CD14-positive monocyte (primary cell): ENCODE measurements at regions not wholly inside any gene's neighbourhood (a gene's known extent, or its start where the extent isn't known, plus 50 kb on each side); places are given as distances from the start of the nearest gene placed in this dataset.

Experiments used
- DNase-seq, 3 donors: peaks; one replicate each; pipeline ENCODE4 v3.0.0-alpha.2; 2011 to 2022
- H2AFZ ChIP-seq: 2 replicates; pipeline ENCODE4 v1.6.0; 2012; ENCODE audit warnings: mild to moderate bottlenecking, low read depth, low read length, inconsistent platforms; ENCODE audit not compliant: insufficient read depth, poor library complexity, severe bottlenecking
- H3K27ac ChIP-seq, 2 donors: 1 replicate in 1 of 2; 2 replicates in 1 of 2; pipeline ENCODE4 v1.5.1; 2012 to 2013; ENCODE audit warnings: low read length in 2 of 2, control low read depth in 1 of 2, inconsistent platforms in 1 of 2, low read depth in 1 of 2, mild to moderate bottlenecking in 1 of 2
- H3K27me3 ChIP-seq, 2 donors: one replicate each; pipeline versions ENCODE4 v1.6.0 to v1.6.1; 2011 to 2013; ENCODE audit warnings: low read length in 2 of 2; ENCODE audit not compliant: control insufficient read depth in 2 of 2, insufficient read depth in 2 of 2
- H3K36me3 ChIP-seq, 2 donors: replicated peaks in 1 of 2; 1 replicate in 1 of 2; 2 replicates in 1 of 2; pipeline versions ENCODE4 v1.5.1 to v1.6.1; 2012 to 2013; ENCODE audit warnings: low read length in 2 of 2, control low read depth in 1 of 2, inconsistent platforms in 1 of 2, mild to moderate bottlenecking in 1 of 2; ENCODE audit not compliant: insufficient read depth in 2 of 2, control insufficient read depth in 1 of 2
- H3K4me1 ChIP-seq, 2 donors: 1 replicate in 1 of 2; 2 replicates in 1 of 2; pipeline versions ENCODE4 v1.5.1 to v1.6.1; 2012 to 2013; ENCODE audit warnings: low read length in 2 of 2, control low read depth in 1 of 2, inconsistent platforms in 1 of 2, mild to moderate bottlenecking in 1 of 2, moderate library complexity in 1 of 2; ENCODE audit not compliant: insufficient read depth in 2 of 2, control insufficient read depth in 1 of 2
- H3K4me2 ChIP-seq: replicated peaks from 2 replicates; pipeline ENCODE3; 2012; ENCODE audit warnings: low read length, moderate library complexity, mild to moderate bottlenecking; ENCODE audit not compliant: poor library complexity, severe bottlenecking; ENCODE audit errors: extremely low read depth
- H3K4me3 ChIP-seq, 3 experiments: fragments of 200-600 bp in 1 of 3; sonication (generic) in 1 of 3; replicated peaks in 1 of 3; 1 replicate in 2 of 3; 2 replicates in 1 of 3; pipeline ENCODE4 v1.5.1; 2011 to 2013; ENCODE audit warnings: low read length in 3 of 3, mild to moderate bottlenecking in 3 of 3, control low read depth in 2 of 3, low read depth in 2 of 3, inconsistent platforms in 1 of 3, moderate library complexity in 1 of 3
- H3K79me2 ChIP-seq: 2 replicates; pipeline ENCODE4 v1.6.0; 2012; ENCODE audit warnings: mild to moderate bottlenecking, control low read depth, inconsistent platforms, low read length, moderate library complexity; ENCODE audit not compliant: insufficient read depth
- H3K9ac ChIP-seq: 2 replicates; pipeline ENCODE4 v1.6.0; 2017; ENCODE audit warnings: low read length, mild to moderate bottlenecking; ENCODE audit not compliant: insufficient read depth, poor library complexity, severe bottlenecking
- H3K9me3 ChIP-seq, 2 donors: replicated peaks in 1 of 2; 1 replicate in 1 of 2; 2 replicates in 1 of 2; pipeline versions ENCODE4 v1.5.1 to v1.6.1; 2012 to 2013; ENCODE audit warnings: low read length in 2 of 2, control low read depth in 1 of 2; ENCODE audit not compliant: control insufficient read depth in 1 of 2, insufficient read depth in 1 of 2
- H4K20me1 ChIP-seq: 2 replicates; pipeline ENCODE4 v1.6.0; 2012; ENCODE audit warnings: mild to moderate bottlenecking, low read length, control low read depth, moderate library complexity; ENCODE audit not compliant: insufficient read depth
- H3K27ac Mint-ChIP-seq, 7 donors: one replicate each; pipeline ENCODE4 v1.8.0; 2020; ENCODE audit warnings: mild to moderate bottlenecking in 7 of 7, mixed read lengths in 7 of 7, moderate library complexity in 6 of 7, inconsistent platforms in 2 of 7
- H3K27me3 Mint-ChIP-seq, 3 donors: one replicate each; pipeline ENCODE4 v1.8.0; 2021 to 2022; ENCODE audit warnings: low read depth in 3 of 3, mild to moderate bottlenecking in 3 of 3, mixed read lengths in 3 of 3, moderate library complexity in 3 of 3, inconsistent platforms in 1 of 3
- H3K36me3 Mint-ChIP-seq, 2 donors: one replicate each; pipeline ENCODE4 v1.8.0; 2020; ENCODE audit warnings: mixed read lengths in 2 of 2, inconsistent platforms in 1 of 2, mild to moderate bottlenecking in 1 of 2
- H3K4me1 Mint-ChIP-seq: one replicate; pipeline ENCODE4 v1.8.0; 2020; ENCODE audit warnings: mild to moderate bottlenecking, mixed read lengths
- H3K4me3 Mint-ChIP-seq, 2 donors: one replicate each; pipeline ENCODE4 v1.8.0; 2020; ENCODE audit warnings: mild to moderate bottlenecking in 2 of 2, mixed read lengths in 2 of 2, moderate library complexity in 1 of 2
- H3K9me3 Mint-ChIP-seq, 7 donors: one replicate each; pipeline ENCODE4 v1.8.0; 2020 to 2022; ENCODE audit warnings: mixed read lengths in 7 of 7, mild to moderate bottlenecking in 6 of 7, moderate library complexity in 6 of 7, inconsistent platforms in 2 of 7
- CTCF ChIP-seq: fragments of 200-600 bp; IDR thresholded peaks from one replicate; pipeline ENCODE4 v1.8.0; 2022; ENCODE audit warnings: antibody characterized with exemption, mild to moderate bottlenecking
- WGBS: methylation state at CpG from one replicate; pipeline ENCODE4 v1.1.5; 2013; ENCODE audit warnings: missing lambda C conversion rate; ENCODE audit not compliant: insufficient coverage; 5-methylcytosine and 5-hydroxymethylcytosine counted together
- intact Hi-C, 2 donors: fragments of 100-400 bp; cut with micrococcal nuclease; formaldehyde crosslinking; loops; one replicate each; pipeline versions ENCODE4 v1.15.0 to v1.15.1; 2023

DNA sequence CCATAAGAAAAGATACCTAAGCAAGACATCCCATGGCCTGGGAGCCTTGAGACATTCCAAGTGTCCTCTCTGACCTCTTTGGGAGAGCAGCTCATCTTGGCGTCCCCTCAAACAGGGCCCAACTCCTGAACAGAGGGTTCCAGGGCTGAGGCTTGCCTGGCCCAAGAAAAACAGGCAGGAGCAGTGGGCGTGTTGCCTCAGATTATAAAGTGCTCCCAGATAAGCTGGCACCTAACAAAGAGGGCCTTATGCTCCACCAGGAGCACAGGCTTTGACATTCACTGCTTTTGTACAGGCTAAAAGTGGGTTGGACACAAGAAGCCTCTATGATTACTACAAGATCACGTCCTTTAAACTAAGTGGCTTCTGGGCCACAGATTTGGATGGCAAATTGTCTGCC is 193.1 kb downstream of the FGFR2 start:
- TF ChIP-seq CTCF = no peak
- H3K79me2 ChIP-seq = no peaks in the 10 kb centered on the region
- H4K20me1 ChIP-seq = no peaks in the 10 kb centered on the region
- intact Hi-C loops = no loop called here
- DNase-seq = no peak
- no peaks in the 10 kb centered on the region for H3K4me1 ChIP-seq
- Mint-ChIP-seq H3K36me3 (no peaks in the 10 kb centered on the region), H3K27me3 (peaks cover 0 to 4% (median 0%) of the 10 kb centered on the region in 3 donors), H3K9me3 (peaks cover 0 to 7% (median 1%) of the 10 kb centered on the region in 7 donors), H3K27ac (no peak overlapping the region), H3K4me1 (no peaks in the 10 kb centered on the region), H3K4me3 (no peak overlapping the region)
- H3K9me3 ChIP-seq = no peaks in the 10 kb centered on the region
- no peaks in the 10 kb centered on the region for H3K27me3 ChIP-seq
- H3K9ac ChIP-seq = no peak overlapping the region
- H3K4me3 ChIP-seq = no peak overlapping the region
- H3K36me3 ChIP-seq = no peaks in the 10 kb centered on the region
- no peak overlapping the region for H3K4me2 ChIP-seq
- H2AFZ ChIP-seq = no peak overlapping the region
- no peak overlapping the region for H3K27ac ChIP-seq
- 92% methylated on average over 3 of the region's 3 CpGs for WGBS

GRCh38 chr10:121405549-121405948 is 192.7 kb downstream of the FGFR2 start:
- Histone ChIP-seq H3K9ac (no peak overlapping the region), H2AFZ (no peak overlapping the region), H3K4me1 (no peaks in the 10 kb centered on the region), H3K4me3 (no peak overlapping the region), H3K36me3 (no peaks in the 10 kb centered on the region), H3K79me2 (no peaks in the 10 kb centered on the region), H3K4me2 (no peak overlapping the region), H3K9me3 (no peaks in the 10 kb centered on the region), H4K20me1 (no peaks in the 10 kb centered on the region), H3K27ac (no peak overlapping the region), H3K27me3 (no peaks in the 10 kb centered on the region)
- Mint-ChIP-seq H3K36me3 (no peaks in the 10 kb centered on the region), H3K9me3 (peaks cover 0 to 10% (median 1%) of the 10 kb centered on the region in 7 donors), H3K27ac (no peak overlapping the region), H3K4me3 (no peak overlapping the region), H3K27me3 (peaks cover 0 to 4% (median 0%) of the 10 kb centered on the region in 3 donors), H3K4me1 (no peaks in the 10 kb centered on the region)
- 100% methylated on average over 2 of the region's 2 CpGs for WGBS
- DNase-seq = no peak
- TF ChIP-seq CTCF = no peak
- intact Hi-C loops = no loop called here
